GM12892 (cell line): ENCODE measurements at regions not wholly inside any gene's neighbourhood (a gene's known extent, or its start where the extent isn't known, plus 50 kb on each side); places are given as distances from the start of the nearest gene placed in this dataset.

ENCODE experiments used
- POLR2A ChIP-seq: IDR thresholded peaks from 2 replicates; pipeline ENCODE4 v1.6.1; 2011; ENCODE audit warnings: low read depth, low read length, control low read depth
- POLR2AphosphoS5 ChIP-seq: IDR thresholded peaks from 2 replicates; pipeline ENCODE4 v1.6.1; 2011; ENCODE audit warnings: low read depth, low read length, control low read depth
- TAF1 ChIP-seq: IDR thresholded peaks from 2 replicates; pipeline ENCODE4 v1.6.1; 2011; ENCODE audit warnings: low read depth, mild to moderate bottlenecking, control low read depth, low read length, borderline replicate concordance

DNA sequence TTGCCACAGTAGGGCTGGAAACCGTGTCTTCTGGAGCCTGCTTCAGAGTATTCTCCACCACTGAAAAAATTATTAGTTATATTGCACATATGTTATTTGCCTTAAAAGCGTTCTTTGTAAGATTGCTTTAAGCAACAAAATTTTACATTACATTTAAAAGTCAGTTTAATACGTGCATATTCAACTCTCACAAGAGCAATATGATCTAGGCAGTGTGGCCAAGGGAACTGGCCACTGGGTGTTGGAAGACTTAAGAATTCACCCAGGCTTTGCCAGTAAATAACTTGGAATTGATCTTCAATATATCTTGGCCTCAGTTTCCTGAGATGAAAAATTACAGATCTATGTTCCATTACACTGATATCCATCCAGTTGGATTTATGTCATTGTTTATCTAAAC is 694.4 kb downstream of the EFNA5 start:
- TF ChIP-seq POLR2A (no peak), POLR2AphosphoS5 (no peak), TAF1 (no peak)
